Anterior cingulate cortex (tissue), 58 donors: ENCODE measurements at regions not wholly inside any gene's neighbourhood (a gene's known extent, or its start where the extent isn't known, plus 50 kb on each side); places are given as distances from the start of the nearest gene placed in this dataset.

ENCODE experiments used
- DNase-seq, 58 donors: peaks; one replicate each; lab custom pipeline; 2025; lab: John Stamatoyannopoulos, UW

DNA sequence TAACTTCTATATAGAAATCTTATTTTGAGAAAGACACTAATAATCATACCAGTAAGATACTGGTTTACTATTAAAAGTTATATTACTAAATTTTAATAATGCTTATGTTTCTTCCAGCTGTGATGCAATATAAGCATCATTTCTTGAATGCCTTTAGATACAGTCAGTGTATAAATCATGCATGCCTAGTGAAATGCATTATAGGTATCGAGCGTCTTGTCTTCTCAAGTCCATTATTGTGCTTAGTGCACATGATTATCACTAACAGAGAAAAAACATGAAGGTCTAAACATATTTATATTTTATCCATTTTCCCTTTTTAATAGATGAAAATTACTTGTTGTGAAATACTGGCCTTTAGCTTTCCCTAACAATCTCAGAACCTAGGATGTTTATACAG lies 1021.5 kb upstream of the AGA start:
- no peak for DNase-seq

DNA sequence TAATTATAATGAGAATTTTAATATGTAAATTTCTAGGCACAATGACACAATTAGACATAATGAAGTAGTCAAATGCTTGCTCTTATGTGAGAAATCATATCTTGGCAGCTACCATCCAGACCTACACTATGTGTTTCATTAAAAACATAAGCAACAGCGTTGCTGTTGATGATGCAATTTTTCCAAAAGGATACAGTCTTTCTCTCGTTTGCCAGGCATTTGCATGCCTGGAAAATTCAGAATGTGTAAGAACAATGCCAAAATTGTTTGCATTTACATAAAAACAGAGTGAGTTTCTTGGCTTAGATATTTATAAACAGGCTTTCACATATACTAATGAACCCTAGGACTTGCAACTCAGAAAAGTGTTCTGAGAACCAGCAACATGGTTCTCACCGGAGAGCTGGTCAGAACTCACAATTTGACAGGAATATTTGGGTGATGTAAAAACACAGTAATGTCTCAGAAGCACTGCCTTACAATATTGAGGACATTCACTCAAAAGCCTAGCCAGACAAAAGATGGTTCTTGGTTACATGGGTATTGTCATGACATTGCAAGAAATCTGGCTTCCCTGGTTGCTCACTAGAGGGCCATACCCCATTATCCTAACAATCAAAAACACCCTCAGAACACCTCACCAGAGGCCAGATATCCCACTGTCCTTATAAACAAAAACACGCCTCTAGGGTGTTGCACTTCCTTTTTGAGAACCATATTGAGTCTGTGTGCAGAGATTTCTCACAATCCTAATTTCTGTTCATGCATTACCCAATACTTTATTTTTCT lies 1029.0 kb upstream of the AGA start:
- DNase-seq: no peak

DNA sequence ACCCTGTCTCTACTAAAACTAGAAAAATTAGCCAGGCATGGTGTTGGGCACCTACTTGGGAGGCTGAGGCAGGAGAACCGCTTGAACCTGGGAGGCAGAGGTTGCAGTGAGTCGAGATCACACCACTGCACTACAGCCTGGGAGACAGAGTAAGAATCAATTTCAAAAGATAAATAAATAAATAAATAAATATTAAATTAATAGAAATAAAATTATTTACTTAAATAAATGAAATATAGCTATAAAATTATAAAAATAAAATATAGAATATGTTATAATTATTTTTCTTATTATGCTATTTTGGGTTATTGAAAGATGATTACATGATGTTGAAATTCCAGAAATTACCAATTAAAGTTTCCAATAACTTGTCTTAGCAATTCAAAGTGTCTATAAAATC lies 1029.8 kb upstream of the AGA start:
- DNase-seq: no peak

DNA sequence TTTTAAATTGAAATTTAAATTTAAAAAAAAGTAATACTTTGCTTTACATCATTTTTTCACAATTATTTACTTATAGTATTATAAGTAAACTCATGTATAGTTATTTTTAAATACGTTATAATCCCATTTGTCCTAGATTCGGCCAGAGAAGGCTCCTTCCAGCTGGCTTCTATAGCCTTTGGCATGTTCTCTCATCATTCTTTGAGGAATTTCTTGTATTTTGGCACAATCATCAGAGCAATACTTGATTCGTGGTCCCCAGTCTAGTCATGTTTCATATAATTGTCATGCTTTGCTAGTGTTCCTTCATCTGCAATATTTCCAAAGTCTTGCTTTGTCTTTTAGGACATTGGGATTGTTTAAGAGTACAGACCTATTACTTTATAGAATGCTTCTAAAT lies 1037.9 kb upstream of the AGA start:
- no peak for DNase-seq

DNA sequence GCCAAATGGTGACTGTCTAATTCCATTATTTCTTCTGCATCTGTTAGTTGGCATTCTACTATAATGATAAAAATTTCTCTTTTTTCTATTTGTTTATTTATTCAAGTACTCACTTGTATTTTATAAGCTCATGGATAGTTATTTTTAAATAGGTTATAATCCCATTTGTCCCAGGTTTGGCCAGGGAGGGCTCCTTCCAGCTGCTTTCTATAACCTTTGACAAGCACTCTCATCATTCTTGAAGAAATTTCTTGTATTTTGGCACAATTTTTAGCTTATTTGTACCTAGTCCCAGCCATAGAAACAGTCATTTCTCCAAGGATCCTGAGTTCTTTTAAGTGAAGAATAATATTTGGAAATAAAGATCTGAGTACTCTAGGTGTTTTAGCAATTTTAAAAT lies 1038.6 kb upstream of the AGA start:
- DNase-seq: no peak

DNA sequence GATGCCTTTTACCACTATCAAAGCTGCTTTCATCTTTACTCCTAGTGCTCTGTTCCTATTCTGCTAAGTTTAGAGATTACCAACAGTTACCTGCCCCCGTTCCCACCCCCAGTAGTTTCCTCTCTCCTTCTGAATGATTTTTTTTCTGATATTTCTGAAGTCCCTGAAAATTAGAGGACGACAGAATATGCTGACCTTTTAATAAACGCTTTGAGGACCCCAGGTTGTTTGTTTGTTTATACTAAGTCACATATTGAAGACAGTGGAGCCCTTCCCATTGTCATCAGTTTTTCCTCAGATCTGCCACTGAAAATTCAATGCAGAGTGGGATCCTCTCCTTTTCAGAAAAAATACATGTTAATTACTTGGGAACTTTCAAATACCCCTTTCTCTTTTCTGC lies 1039.3 kb upstream of the AGA start:
- no peak for DNase-seq

DNA sequence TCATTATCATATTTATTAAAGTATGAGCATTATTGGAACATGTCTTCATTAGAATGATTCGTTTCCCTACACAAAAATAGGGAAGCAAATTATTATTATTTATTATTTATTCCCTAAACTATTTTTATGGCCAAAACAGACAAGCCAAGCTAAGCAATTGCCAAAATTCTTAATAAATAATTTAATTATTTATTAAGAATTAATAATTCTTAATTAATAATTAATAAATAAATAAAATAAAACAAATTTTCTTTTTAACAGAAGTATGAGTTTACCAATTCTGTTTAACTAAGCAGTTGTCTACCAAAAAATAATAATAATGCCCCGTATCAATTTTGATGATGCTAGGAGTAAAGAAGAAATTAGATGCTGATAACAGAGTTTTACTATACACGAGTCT lies 1080.8 kb upstream of the AGA start:
- no peak for DNase-seq

DNA sequence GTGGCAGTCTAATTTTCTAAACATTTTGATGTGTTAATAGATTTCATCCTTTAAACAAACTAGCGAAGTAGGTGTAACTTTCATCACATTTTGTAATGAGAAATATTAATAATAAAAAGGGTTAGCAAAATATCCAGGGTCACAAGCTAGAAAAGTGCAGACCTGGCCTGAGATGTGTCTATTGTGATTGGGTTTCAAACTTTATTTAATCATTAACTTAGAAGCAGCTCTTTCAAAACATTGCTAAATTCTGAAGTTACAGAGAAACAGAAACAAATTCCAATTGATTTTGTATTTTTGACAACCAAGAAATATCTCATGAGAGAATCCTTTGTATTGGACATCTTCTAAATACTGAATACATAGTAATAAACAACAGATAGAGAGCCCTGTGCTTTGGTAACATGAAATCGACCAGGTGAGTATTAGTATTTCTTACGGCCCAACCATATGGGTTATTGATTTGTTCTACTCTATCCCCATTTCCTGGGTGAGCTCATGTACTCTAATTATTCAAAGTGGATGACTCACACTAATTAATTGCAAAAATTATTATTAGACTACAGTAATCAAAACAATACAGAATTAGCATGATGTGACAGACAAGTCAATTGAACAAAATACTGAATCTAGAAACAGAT lies 1093.8 kb upstream of the AGA start:
- DNase-seq: no peak

DNA sequence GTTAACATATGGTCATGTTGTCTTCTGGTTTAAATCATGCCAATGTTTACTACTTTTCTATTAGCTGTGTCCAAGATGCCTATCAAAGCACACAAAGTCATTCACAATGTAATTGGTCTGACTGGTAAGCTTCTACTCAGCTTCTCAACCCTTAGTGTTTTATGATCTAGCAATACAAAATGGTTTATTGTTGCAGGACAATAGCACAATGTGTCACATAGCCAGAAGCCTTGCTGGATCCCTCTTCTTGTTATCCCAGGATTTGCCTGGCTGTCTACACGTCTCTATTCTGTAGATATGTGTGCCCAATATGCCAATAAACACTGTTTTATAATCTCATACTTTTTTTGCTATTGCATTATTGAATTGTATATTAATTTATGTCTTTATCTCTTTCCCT lies 1111.0 kb upstream of the AGA start:
- peak in 5 of 58 donors; percentile 0 to 38 (median 3) for DNase-seq

DNA sequence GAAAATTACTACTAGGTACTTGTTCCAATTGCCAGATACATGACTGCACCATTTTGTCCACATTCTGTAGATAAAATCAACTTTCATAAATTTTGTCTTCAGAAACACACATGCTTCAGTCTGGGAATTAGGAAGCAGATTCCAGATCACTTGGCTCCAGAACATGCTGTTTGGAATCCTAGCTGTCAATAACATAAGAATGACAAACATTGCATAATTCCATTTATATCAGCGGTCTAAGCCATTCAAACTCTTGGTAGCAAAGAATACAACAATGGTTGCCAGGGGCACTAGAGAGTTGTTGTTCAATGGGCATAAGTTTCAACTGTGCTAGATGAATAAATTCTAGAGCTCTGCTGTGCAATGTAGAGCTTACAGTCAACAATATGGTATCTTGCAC lies 1112.1 kb upstream of the AGA start:
- no peak for DNase-seq

DNA sequence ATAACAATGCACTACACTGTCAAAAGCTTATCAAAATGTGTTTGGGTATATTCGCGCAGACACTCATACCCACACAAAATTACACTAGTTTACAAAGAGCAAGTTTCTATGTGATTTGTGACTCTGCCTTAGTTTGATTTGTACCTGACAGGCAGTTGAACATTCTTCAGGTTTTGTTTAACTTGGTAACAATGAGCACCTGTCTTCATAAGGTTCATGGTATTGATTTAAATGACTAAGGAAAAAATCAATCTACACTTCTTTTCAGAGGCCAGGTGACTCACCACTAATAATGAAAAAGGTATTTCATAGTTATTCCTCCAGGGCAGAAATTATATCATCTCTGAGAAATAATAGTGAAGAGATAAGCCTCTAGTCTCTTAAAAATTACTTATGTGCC lies 1114.6 kb upstream of the AGA start:
- no peak for DNase-seq

DNA sequence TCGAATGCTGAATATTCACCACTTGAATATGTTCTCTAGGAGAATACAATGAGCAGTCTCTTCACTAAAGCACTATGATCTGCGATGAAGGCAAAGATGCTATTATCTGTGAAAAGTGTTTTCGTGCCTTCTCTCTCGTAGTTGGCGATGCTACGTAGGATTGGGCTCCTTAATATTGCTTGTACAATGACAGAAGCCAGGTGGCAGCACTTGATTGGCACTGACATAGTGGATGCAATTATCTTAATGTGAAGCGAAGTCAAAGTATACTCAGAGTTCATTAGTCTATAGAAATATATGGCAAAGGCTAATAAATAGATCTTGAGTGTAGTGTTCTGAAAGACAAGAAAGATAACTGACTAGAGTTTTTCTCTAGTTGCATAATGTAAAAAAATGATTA lies 1135.7 kb upstream of the AGA start:
- DNase-seq: peak in 1 of 58 donors; percentile 0

DNA sequence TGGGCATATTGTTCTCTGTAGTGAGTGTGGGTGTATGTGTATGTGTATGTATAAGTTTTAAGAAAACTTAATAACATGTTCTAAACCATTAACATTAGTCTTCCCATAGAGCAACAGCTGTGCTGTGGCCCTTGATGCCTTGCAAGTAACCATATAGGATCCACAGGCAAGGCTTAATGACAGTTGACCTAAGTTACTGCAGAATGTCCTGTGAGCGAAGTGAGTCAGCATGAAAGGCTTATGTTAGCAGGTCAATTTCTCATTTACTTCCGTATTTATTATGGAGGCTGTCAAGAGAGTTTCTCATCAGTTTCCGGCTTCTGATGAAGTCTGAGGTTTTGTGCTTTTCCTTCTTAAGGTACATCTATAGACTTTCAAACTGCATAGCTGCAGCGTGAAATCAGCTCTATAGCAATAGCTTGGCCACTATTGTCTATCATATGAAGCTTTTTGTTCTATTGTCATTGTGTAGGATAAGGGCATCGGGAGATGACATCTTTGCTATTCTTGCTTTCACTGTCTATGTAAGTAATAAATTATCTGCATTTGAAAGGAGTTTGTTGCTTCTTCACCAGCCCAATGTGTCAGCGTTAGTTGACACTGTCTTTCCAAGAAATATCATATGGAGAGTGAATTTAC lies 1153.4 kb upstream of the AGA start:
- no peak for DNase-seq

DNA sequence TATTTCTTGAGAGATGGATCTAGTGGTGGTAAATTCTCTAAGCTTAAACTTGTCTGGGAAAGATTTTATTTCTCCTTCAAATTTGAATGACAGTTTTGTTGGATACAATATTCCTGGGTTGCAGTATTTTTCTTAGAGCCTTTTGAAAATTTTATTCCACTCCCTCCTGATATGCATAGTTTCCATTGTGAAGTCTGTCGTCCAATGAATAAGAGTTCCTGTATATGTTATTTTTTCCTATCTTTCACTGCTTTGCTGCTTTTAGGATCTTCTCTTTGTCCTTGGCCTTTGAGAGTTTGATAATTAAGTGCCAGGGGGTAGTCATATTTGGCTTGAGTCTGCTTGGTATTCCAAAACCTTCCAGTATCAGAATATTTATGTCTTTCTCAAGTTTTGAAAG lies 1156.4 kb upstream of the AGA start:
- no peak for DNase-seq

DNA sequence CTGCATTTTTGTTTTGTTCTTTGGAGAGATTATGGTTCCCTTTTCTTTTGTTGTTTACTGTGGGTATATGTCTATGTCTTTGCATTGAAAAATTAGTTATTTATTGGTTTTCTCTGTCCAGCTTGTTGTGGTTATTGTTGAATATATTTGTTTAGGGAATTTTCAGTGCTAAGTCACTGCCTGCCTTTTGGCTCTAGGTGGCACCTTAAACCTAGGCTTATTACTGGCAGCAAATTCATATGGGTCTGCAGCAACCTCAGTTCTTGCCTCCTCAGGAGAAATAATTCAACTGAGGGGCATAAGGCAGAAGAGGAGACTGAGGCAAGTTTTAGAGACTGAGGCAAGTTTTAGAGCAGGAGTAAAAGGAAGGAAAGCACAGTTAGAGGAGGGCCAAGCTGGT lies 1157.3 kb upstream of the AGA start:
- DNase-seq: no peak

DNA sequence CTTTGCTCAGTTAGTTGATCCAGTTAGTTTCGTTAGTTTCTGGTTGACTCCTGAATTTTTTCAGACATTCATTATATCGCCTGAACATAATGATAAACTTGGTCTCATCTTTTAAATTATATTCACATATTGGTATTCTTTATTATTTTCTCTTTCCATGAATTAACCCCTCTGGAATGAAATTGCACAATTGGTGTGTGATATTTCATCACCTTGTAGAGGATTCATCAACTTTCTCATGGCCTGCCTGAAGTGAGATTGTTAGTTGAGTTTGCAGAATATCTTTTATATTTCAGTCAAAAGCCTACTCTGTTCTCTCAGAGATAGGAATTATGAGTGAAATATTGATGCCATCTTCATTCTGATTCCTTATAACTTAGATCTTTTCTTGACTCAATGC lies 1160.6 kb upstream of the AGA start:
- DNase-seq: no peak

DNA sequence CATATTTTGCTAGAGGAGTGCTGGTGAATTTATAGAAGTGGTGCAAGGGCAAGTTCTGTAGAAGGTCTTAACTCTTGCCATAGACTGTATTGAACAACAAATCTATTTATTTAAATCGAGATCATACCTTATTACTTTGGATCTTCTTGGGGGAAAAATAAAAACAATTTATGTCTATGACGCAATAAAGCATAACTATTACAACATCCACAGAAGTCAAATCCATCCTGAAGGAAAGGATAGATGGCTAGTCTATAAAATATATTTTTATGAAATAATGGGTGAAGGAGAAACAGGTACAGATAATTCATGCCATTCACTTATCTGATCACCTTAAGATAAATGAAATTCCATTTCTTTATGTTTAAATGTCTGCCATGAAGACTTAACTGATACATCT lies 1168.8 kb upstream of the AGA start:
- no peak for DNase-seq

DNA sequence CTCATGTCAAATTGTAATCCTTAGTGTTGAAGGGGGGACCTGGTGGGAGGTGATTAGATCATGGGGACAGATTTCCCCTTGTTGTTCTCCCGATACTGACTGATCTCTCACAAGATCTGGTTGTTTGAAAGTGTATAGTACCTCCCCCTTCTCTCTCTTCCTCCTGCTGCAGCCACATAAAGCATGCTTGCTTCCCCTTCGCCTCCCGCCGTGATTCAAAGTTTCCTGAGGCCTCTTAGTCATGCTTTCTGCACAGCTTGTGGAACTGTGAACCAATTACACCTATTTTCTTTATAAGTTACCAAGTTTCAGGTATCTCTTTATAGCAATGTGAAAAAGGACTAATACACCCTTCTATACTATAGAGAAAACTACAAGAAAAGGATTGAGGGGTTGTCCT lies 1170.5 kb upstream of the AGA start:
- DNase-seq: no peak

DNA sequence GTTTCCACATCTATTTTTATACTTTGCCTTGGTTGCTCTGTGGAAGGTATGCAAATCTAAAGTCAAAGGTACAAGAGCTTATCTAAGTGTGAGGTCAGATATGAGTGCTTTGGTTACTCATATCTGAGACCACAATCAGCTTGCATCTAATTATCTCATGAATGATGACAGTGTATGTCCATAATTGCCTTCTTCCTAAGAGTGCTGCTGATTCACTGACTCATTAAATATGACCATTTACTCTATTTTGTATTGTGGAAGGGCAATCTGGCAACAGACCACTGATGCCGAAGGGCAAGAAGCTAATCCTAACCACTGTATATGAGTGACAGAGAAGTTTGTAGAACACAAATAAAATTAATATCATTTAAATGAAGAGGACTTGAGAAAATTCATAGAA lies 1190.2 kb upstream of the AGA start:
- DNase-seq: no peak

DNA sequence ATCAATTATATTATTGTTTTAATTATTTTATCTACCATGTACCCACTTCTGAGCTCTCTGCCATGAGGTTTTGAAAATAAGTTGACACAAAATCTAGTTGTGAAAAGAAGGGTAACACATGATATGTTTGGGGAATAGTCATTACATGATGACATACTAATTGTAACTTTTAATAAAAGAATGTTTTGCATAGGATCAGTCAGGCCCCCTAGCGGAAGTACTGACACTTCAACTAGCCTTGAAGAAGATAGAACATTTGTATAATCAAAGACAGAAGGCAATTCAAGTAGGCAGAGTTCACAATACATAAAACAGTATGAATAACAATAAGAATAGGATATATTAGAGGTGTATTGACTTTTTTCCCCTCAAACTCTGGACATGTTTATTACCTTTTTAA lies 1191.0 kb upstream of the AGA start:
- DNase-seq: no peak

DNA sequence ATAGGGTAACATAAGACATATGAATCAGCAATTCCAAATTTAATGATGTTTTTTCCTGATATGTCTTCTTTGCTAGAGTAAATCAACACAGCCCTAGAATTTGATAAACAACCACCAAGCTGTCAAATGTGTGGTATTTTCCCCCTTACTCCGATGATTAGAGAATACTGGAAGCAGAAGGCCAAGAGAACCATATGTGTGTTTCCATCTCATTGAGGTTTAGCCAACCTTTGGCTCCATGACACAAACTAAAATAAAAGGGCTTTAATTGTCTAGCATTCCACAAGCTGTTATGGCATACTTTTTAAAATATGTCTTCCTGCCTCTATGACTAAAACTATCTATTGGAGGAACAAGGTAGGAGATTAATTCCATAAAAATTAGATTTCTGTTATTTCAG lies 1222.4 kb upstream of the AGA start:
- DNase-seq: no peak

DNA sequence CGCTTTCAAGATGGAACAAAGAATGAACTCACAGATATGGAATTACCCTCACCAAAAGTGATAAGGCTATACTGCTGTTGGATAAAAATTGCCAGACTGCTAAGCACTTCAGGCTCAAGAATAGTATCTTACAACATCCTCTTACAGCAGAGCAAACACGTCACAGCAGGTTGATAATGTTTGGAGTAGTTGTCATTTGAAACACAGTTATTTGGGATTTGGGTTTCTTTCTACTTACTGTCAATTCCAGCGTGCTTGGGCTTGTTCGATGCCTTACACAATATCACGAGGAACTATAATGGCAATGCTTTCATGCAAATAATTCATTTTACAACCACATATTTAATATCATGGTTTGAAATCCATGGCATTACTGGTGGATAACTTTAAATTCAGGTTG lies 1223.7 kb upstream of the AGA start:
- no peak for DNase-seq
